Fibroblast of gingiva (primary cell): ENCODE measurements at regions not wholly inside any gene's neighbourhood (a gene's known extent, or its start where the extent isn't known, plus 50 kb on each side); places are given as distances from the start of the nearest gene placed in this dataset.
A peak's percentile ranks its signal among the peaks of the same experiment; 100 is the strongest.
"Not testable (repeated sequence)": the region's sequence is repeated elsewhere in the genome, so short reads cannot be mapped to it uniquely, and the experiment has no call there.

Experiments used
- DNase-seq: peaks from one replicate; pipeline ENCODE4 v3.0.0-alpha.2; 2011; ENCODE audit warnings: low read depth

DNA sequence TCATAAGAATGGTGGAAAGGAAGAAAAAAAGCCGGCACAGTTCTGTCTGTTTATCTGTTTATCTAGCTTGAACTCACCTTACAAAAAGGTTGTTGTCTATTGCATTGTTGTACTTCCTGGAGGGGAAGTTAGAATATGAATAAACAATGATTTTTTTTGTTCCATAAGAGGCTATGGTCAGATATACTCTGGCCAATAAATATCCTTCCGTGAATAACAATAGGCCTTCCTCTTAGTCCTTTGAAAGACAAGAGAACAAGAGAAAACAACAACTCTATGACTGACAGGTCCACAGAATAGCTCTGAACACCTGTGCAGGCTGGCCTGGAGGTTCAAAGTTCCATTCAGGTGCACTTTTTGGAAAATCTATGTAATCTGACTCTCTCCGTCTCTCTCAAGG is 192.8 kb upstream of the KRR1 start:
- no peak for DNase-seq

DNA sequence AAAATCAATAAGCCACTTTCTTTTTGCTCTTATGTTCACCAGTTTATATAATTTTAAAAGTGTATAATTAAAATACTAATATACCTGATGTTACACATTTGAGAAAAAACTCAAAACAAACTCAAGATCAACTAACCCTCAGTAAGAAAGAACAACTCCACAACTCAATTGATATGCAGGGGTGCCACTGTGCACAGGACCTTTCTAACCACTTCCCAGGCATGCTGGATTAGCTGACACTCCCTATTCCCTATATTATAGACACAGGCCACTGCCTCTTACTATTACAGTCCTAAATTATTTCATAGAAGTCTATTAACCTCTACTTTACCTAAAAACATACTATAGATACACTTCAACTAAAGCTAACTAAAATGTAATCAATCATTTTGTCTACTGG is 191.7 kb upstream of the KRR1 start:
- no peak for DNase-seq

DNA sequence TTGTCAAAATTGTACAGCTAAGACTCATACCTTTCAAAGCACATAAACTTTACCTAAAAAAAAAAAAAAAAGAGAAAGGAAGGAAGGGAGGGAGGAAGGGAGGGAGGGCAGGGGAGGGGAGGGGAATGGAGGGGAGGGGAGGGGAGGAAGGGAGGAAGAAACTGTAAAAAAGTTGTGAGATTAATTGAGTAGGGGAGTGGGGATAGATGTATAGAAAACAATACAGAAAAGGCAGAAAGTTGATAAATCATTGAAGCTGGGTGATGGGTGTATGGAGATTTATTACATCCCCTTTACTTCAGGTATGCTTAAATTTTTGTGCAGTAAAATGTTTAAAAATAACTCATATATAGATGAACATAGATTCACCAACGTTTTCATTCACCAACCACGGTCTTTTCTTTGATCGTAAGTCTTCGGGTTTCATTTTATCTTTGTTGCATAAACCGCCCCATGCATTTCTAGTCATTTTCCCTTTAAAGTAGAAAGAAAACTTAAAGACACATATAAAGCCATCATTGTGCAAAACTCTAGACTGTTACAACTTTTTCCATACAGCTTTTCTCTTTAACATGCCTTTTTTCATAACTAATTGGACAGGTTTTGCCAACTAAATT is 191.2 kb upstream of the KRR1 start:
- no peak for DNase-seq

DNA sequence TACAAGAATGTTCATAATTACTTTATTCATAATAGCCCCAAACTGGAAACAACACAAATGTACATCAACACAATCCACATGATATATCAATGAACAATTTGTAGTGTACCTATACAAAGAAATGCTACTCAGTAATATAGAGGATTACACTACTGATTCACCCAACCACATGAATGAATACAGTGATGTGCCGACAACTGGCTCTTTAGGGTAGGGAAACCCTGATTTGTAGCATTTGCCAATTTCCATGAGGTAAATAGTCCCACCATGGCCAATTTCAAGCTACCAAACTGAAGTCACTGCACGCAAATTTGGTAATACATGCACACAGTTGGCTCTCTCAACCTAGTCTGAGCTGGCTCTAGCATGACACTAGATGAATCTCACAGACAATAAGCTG is 190.4 kb upstream of the KRR1 start:
- DNase-seq, result no peak

DNA sequence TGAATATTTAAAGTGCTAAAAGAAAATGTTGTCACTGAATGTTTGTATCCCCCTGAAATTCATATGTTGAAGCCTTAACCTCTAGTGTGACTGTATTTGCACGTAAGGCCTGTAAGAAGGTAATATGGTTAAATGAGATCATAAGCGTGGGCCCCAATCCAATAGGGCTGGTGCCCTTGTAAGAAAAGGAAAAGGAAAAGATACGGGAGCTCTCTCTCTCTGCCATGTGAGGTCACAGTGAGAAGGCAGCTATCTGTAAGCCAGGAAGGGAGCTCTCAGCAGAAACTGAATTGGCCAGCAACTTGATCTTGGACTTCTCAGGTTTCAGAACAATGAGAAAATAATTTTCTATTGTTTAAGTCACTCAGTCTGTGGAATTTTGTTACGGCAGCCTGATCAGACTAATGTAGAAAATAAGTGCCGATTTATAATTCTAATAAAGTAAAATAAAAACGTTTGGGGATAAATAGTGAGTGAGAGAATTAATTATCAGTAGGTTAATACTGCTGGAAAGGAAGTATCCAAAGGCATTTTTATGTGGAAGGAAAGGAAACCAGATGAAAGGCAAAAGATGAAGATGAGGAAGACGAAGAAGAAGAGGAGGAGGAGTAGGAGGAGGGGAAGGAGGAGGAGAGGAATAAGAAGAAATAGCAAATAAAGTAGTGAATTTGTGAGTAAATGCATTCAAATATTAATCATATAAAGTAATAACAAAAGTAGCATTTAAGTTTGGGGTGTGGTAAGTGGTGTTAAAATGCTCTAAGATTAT is 188.5 kb upstream of the KRR1 start:
- peak; percentile 71 for DNase-seq

DNA sequence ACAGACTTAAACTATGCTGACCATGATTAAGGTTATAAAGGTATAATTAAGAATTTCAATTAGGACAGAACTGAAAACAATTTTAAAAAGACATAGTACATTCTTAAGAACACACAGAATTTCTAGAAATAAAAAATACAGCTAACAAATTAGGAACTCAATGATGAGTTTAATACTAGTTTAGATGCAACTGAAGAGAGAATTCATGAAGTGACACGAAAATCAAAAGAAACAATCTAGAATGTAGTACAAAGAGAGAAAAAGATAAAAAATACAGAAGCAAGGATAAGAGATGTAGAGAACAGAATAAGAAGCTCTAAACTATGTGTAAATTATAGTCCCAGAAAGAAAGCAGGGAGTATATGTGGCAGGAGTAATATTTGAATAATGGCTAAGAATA is 187.8 kb upstream of the KRR1 start:
- no peak for DNase-seq

DNA sequence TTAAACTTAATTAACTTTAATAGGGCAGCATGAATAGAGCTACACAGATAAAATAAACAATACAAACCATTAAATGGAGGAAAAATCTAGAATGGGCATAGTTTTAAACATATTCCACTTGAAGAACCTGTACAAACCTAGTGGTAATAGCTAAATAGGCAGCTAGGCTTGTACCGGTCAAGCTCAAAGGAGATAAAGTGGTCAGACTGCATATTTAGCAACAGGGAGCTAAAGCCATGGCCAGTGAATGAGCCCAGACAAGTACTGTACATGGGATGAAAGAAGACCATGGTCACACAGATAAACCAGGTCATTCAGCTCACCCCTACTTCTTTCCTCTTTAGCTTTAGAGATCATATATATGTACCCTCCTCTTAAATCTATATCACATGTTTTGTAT is 186.6 kb upstream of the KRR1 start:
- DNase-seq, result no peak

DNA sequence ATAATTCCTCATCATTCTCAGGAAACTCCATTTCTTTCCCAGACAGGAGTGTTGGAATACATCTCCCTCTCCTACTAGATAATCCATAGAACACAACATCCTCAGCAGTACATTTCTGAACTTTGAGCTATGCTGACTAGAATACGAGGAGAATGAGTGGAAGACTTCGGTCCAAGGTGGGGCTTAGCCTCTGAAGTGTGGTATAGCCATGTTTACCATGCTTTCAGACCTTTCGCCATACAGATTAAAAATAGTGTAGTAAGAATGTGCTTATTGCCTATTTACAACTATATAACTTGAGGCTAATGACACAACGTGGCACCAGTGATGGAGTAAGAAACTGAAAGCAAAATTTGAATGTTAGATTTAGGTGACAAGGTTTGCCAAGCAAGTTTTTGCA is 184.5 kb upstream of the KRR1 start:
- no peak for DNase-seq

DNA sequence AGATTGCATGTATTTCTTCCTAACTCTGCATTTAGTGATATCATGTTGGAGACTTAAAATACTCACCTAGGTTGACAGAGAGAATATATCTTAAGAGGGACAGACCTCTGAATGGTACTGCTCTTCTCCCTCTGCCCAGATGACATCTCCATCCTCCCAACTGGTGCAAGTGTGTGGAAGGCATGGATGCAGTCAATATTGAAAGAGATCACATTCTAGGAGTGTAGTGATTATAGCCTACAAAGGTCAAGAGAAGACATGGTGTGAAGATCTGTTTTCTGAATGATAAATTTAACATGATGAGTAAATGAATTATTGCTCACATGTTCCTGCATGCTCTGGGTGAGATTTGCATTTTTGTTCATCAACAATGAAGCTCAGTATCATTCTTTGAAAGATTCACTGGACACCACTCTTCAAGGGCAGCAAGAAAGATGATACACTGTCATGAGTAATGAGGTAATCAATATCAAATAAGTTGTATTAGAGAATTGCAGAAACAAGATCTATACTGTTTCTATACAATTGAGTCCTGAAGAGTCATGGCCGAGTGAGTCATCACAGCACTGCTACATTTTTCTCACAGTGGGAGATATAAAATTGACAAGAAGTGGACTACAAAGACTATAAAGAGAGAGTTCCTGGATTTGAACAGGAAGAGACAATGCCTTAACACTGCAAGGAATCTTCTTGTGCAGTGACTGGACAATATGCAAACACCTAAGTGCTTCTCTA is 183.3 kb upstream of the KRR1 start:
- no peak for DNase-seq

DNA sequence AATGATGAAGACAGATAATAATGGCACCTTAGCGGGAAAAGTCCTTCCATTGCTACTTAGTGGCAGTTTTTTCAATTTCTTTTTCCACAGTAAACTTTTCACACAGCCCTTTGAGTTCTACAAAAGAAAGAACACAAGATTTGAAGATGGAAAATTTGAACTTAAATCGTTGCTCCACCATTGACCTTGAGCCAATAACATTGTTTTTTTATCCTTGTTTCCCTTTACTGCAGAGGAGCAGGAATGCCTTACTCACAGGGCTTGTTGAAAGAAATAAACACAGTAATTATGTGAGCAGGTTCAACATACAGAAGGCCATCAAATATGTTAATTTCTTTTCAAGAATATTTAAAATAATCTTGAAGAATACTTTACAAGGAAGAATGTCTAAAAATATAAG is 181.5 kb upstream of the KRR1 start:
- DNase-seq, result peak; percentile 76

DNA sequence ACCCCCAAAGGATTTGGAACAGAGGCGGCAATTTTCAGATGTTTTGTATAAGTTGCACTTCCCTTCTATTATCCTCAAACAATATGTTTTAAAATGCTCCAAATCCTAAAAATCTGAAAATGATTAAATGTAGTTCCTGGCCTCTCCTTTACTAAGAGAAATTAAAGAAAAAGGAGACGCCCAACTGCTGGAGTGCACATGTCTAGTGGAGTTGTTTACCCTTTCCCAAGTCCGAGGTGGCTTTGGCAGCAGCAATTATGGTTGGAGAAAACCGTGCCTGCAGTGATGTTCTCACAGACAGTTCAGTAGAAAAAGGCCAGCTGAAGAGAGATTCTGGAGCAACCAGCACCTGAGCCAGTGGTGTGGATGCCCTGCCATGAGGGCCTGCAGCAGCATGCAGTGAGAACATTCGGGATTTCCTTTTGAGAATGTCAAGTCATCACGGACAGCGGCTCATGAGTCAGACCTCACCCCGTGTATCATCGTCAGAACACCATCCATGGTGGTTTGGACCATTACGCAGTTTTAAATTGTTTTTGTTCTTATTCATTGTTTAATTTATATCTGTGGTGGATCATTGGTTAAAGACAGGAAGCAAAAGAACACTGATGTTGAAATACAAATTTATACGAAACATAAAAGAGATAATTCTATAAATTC is 179.0 kb upstream of the KRR1 start:
- peak; percentile 99 for DNase-seq

DNA sequence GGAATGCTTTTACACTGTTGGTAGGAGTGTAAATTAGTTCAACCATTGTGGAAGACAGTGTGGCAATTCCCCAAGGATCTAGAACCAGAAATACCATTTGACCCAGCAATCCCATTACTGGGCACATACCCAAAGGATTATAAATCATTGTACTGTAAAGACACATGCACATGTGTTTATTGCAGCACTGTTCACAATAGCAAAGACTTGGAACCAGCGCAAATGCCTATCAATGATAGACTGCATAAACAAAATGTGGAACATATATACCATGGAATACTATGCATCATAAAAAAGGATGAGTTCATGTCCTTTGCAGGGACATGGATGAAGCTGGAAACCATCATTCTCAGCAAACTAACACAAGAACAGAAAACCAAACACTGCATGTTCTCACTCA is 174.8 kb upstream of the KRR1 start:
- peak; percentile 13 for DNase-seq

DNA sequence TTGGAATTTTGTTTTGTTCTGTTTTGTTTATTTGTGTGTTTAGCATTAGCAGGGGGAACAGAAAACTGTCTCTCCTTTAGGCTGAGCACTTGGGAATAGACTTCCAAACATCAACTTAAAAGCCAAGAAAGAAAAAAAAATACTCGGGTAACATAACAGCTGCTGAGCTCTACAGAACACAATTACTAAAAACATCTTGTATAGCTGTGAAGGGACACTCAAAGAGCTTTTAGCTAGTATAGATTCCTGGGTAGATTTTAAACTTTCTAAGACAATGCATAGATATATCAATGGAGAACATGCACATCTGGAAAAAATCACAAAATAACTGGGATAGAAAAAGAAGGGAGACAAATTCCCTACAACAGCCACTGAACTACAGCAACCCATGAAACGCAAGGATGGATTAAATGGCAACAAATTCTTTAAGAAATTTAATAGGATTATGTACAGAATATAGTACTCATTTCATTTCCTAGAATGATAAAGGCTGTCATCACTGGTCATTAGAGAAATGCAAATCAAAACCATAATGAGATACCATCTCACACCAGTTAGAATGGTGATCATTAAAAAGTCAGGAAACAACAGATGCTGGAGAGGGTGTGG is 174.3 kb upstream of the KRR1 start:
- no peak for DNase-seq

DNA sequence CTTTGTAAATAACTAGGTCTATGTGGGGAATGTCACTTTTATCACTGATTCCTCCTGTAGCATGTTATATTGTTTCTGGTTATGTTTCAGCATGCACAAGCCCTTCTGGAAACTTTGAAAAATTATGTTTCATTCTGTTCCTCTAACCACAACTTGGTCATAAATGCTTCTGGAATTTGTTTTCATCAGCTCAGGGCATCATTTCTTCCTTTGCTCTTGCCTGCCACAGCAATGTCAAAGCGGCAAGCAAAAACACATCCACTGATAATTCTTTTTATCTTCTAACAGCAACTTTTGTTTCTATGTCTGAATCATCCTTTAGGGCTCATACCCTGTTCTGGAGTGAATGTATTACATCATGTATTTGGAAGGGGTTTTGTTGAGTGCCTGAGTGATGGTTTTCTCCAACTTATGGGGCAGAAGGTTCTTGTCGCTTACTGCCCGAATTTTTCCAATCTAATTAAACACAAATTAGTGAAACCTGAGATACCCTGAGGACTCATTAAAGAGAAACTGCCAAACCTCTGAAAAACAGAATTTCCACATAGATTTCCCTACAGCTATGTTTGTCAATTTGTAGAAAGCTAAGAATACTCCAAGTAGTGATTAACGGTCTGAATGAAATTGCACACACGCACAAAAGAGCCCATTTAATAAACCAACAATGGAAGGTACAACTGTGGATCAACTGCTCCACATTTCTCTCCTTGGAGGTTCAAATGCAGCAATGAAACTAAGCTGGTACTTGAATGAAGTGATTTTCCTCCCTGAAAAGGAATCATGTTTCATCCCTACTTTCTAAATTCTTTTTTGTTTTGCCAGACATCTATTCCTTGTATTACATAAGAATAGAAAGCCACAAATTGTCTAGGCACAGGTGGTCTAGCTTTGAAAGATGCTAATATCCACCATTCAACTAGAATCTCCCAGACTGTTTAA is 173.5 kb upstream of the KRR1 start:
- DNase-seq, result peak; percentile 41

DNA sequence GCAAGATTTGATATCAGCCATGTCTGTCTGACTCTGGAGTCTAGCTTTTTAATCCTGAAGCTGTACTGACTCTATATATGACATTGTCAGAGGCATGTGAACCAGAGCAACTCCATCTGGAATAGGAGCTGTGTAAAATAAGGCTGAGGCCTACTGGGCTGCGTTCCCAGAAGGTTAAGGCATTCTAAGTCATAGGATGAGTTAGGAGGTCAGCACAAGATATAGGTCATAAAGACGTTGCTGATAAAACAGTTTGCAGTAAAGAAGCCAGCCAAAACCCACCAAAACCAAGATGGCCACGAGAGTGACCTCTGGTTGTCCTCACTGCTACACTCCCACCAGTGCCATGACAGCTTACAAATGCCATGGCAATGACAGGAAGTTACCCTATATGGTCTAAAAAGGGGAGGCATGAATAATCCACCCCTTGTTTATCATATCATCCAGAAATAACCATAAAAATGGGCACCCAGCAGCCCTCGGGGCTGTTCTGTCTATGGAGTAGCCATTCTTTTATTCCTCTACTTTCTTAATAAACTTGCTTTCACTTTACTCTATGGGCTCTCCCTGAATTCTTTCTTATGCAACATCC is 172.7 kb upstream of the KRR1 start:
- DNase-seq, result not testable (repeated sequence)

DNA sequence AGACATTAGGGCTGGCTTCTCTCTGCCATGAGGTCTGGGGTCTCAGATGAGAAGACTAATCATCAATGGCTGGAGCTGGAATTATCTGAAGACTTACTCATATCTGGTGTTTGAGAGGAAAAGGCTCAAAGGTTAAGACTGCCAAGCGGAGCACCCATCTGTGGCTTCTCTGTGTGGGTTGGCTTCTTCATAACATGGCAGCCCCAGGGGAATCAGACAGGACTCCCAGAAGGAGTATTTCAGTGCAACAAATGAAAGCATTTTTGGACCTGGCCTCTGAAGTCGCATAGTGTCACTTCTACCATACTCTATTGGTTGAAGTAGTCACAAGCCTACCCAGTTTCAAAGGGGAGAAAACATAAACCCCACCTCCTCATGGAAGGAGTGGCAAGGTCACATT is 171.8 kb upstream of the KRR1 start:
- DNase-seq, result no peak

DNA sequence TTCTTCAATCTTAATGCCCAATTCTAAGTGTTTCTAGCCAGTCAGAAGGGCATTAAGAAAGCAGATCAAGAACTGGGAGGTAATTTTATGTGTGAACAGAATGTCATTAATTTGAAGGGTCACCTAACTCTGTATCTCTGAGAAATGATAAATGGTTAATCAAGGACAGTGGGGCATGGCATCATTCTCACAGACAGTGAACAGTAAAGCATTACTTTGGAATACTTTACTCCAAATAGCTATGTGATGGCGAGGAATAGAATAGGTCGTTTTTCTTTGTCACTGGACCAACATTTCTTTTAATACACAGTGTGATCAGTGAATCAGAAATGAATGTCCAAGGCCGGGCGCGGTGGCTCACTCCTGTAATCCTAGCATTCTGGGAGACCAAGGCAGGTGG is 166.1 kb upstream of the KRR1 start:
- DNase-seq, result no peak

DNA sequence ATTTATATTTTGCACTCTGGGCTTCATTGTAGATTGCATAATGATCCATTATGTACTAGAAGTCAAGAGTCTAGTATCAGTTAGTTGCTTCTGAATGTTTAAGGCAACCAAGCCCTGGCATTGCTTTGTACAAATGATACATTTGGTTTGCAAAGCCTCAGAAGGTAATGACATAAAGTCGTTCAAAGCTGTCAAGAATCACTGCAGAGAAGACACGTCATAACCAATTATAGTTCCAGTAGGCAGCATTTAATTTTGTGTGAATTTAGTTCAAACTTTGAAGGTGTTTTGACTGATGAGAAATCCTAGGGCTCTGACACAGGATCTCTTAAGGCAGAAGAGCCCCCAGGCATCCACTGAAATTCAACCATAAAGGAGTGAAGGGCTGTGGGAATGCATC is 163.0 kb upstream of the KRR1 start:
- DNase-seq, result no peak

DNA sequence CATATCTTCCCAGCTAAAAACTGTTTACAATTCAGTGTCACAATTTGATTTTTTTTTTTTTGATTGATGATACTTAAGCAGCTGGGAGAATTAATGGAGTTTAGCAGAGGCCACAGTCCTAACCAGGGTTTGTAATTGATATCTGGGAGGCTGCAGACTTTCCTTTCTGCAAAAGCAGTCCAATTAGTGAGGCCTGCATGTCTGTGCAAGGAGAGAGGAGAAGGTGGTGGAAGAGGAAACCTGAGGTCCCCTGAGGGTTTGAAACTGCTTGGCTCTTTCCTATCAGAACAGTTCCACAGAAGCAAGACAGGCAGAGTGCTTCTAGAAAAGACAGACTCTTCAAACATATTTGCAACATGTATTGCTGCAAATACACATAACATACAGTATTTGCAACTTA is 160.8 kb upstream of the KRR1 start:
- DNase-seq, result no peak

DNA sequence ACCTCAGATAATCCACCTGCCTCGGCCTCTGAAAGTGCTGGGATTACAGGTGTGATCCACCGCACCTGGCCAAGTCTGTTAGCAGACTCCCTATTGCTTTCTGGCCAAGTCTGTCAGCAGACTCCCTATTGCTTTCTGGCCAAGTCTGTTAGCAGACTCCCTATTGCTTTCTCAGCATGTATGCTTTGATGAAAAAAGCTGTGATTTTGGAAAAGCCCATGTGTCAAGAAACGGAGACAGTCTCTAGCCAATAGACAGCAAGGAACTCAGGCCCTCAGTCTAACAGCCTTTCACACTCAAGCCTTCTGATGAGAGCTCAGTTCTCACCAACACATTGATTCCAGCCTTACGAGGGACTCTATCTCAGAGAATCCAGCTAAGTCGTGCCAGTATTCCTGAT is 158.8 kb upstream of the KRR1 start:
- DNase-seq, result no peak

DNA sequence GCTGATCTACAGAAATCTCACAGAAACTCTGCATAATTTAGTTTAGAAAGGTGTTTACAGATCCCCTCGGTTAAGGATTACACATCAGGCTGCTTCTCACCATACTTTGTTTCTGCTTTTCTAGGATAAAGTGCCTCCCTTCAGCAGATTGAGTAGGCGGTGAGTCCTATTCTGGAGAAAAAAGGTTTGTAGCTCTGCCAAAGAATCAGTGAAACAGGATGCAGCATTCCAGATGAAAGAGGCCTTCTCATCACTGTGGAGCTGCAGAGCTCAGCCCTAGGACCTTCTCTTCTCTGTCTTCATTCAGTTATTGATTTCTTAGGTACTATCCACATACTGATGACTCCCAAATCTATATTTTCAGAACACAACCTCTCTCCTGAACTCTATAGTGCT is 155.5 kb upstream of the KRR1 start:
- DNase-seq, result peak; percentile 34
